AG04449 (cell line): ENCODE measurements at regions not wholly inside any gene's neighbourhood (a gene's known extent, or its start where the extent isn't known, plus 50 kb on each side); places are given as distances from the start of the nearest gene placed in this dataset.
"Not testable (repeated sequence)": the region's sequence is repeated elsewhere in the genome, so short reads cannot be mapped to it uniquely, and the experiment has no call there.

ENCODE experiments used
- CTCF ChIA-PET: fragments of 350-600 bp; formaldehyde crosslinking; extraction: SDS; loops from one replicate; lab custom pipeline; 2021; ENCODE audit warnings: antibody characterized with exemption; lab: Yijun Ruan, JAX
- POLR2A ChIA-PET: fragments of 400-600, 350-600 bp; formaldehyde crosslinking; extraction: SDS; loops from one replicate; lab custom pipeline; 2020; ENCODE audit warnings: antibody characterized with exemption, inconsistent platforms; lab: Yijun Ruan, JAX
- DNase-seq: peaks from one replicate; pipeline ENCODE4 v3.0.0-alpha.2; 2010; ENCODE audit warnings: low read depth, low spot score
- H3K4me3 ChIP-seq: 2 replicates; pipeline ENCODE4 v1.5.1; 2011; ENCODE audit warnings: low read depth, mild to moderate bottlenecking, control low read depth, low read length
- TF ChIP-seq, protein P1 (sequence below): IDR thresholded peaks from one replicate; pipeline ENCODE4 v1.5.1; 2011; ENCODE audit warnings: mild to moderate bottlenecking, moderate library complexity, low read length, control low read depth, inconsistent platforms; ENCODE audit not compliant: insufficient read depth; ENCODE audit errors: missing control alignments

DNA sequence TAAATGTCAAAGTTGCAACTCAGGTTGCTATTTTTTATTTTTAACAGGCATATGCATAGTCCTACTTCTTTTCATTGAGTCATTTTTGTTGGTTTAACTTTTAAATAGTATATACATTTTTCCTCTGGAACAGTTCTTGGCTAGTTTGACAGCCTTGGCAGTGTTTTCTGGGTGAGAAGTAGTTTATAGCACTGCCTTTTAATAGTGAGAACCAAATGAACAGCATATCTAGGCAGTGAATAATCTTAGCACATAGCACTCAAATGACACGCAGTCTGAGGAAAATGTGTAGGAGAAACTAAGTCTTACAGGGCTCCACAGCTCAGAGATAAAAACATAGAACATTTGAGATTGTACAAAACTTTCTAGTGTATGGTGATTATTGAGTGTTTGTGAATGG is 265.5 kb upstream of the POT1 start:
- CTCF ChIA-PET, result no interaction called here
- DNase-seq, result no peak
- POLR2A ChIA-PET, result no interaction called here

GRCh38 chr7:125193263-125193662 is 263.6 kb upstream of the POT1 start:
- no peak for DNase-seq
- H3K4me3 ChIP-seq, result no peak overlapping the region
- TF ChIP-seq, protein P1, sequence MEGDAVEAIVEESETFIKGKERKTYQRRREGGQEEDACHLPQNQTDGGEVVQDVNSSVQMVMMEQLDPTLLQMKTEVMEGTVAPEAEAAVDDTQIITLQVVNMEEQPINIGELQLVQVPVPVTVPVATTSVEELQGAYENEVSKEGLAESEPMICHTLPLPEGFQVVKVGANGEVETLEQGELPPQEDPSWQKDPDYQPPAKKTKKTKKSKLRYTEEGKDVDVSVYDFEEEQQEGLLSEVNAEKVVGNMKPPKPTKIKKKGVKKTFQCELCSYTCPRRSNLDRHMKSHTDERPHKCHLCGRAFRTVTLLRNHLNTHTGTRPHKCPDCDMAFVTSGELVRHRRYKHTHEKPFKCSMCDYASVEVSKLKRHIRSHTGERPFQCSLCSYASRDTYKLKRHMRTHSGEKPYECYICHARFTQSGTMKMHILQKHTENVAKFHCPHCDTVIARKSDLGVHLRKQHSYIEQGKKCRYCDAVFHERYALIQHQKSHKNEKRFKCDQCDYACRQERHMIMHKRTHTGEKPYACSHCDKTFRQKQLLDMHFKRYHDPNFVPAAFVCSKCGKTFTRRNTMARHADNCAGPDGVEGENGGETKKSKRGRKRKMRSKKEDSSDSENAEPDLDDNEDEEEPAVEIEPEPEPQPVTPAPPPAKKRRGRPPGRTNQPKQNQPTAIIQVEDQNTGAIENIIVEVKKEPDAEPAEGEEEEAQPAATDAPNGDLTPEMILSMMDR, result no peak
- ChIA-PET POLR2A (no interaction called here), CTCF (no interaction called here)

More for the DNA sequence above, 265.5 kb upstream of the POT1 start:
- no peak overlapping the region for H3K4me3 ChIP-seq
- TF ChIP-seq, protein P1, result no peak

- ChIA-PET CTCF (no interaction called here), POLR2A (no interaction called here)
- H3K4me3 ChIP-seq, result no peak overlapping the region
- TF ChIP-seq, protein P1, result no peak
- no peak for DNase-seq
These were observed 255.2 kb upstream of the POT1 start for GRCh38 chr7:125184801-125185200.

GRCh38 chr7:125181569-125182267 is 252.1 kb upstream of the POT1 start:
- CTCF ChIA-PET, H3K4me3 ChIP-seq, POLR2A ChIA-PET, DNase-seq: not testable (repeated sequence)

DNA sequence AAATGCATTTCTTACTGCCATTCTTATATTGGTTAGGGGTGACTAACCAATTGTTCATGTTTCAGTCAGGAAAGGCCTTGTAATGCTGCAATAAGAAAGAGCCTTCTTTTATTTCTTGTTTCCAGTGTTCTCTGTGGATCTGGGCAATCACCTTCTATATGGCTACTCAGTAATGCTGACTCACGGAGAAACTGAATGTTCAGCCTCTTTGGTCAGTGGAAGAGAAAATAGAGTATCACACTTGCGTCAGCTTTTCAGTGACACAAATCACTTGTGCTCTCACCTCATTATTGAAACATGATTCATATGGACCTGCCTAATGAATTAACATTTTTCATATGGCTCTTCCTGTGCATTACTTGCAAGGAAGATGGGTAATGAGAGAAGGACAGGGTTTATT is 243.9 kb upstream of the POT1 start:
- TF ChIP-seq, protein P1, result no peak
- DNase-seq, result no peak
- H3K4me3 ChIP-seq, result no peak overlapping the region
- ChIA-PET CTCF (no interaction called here), POLR2A (no interaction called here)

DNA sequence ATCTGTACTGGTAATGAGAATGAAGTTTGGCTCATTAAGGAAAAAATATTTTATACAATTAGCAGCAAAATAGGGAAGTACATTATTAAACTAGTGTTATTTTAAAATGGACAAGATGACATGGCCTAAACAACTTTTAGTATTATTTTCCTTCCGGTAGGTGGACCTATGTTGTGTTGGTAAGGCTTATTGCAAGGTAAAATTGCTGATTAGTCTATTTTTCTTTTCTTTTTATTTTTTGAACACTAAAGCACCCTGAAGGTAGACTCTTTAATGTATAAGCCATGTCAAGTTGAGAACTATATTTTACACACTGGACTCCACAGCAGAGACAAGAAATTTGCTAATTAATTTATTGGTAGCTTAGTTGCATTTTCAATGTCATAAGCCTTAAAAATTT is 239.5 kb upstream of the POT1 start:
- H3K4me3 ChIP-seq, result no peak overlapping the region
- POLR2A ChIA-PET, result no interaction called here
- CTCF ChIA-PET, result no interaction called here
- TF ChIP-seq, protein P1, result no peak
- DNase-seq, result no peak

GRCh38 chr7:125154930-125155329 is 225.3 kb upstream of the POT1 start:
- H3K4me3 ChIP-seq, result no peak overlapping the region
- CTCF ChIA-PET, result no interaction called here
- POLR2A ChIA-PET, result no interaction called here
- DNase-seq, result no peak
- TF ChIP-seq, protein P1, result no peak
